Central memory CD4-positive, alpha-beta T cell (primary cell): ENCODE measurements at regions not wholly inside any gene's neighbourhood (a gene's known extent, or its start where the extent isn't known, plus 50 kb on each side); places are given as distances from the start of the nearest gene placed in this dataset.

Source experiments
- DNase-seq: peaks from one replicate; pipeline ENCODE4 v3.0.0; 2022

GRCh38 chr11:19661827-19662226 lies 50.8 kb upstream of the NAV2 start:
- no peak for DNase-seq

- DNase-seq, result no peak
Observed at GRCh38 chr11:19660076-19660475, 52.6 kb upstream of the NAV2 start.

- DNase-seq, result no peak
Observed at GRCh38 chr11:19659529-19659928, 53.1 kb upstream of the NAV2 start.

GRCh38 chr11:19658344-19658743 lies 54.3 kb upstream of the NAV2 start:
- no peak for DNase-seq

- DNase-seq, result no peak
Observed at GRCh38 chr11:19656140-19656541, 56.5 kb upstream of the NAV2 start.

- no peak for DNase-seq
Observed at GRCh38 chr11:19652623-19653375, 59.8 kb upstream of the NAV2 start.

GRCh38 chr11:19651653-19652052 lies 61.0 kb upstream of the NAV2 start:
- DNase-seq, result no peak

- no peak for DNase-seq
Observed at GRCh38 chr11:19651028-19651427, 61.6 kb upstream of the NAV2 start.

GRCh38 chr11:19650467-19650866 lies 62.2 kb upstream of the NAV2 start:
- DNase-seq, result no peak

GRCh38 chr11:19649751-19650150 lies 62.9 kb upstream of the NAV2 start:
- no peak for DNase-seq

GRCh38 chr11:19648321-19648720 lies 64.3 kb upstream of the NAV2 start:
- DNase-seq, result no peak

GRCh38 chr11:19647816-19648215 lies 64.8 kb upstream of the NAV2 start:
- no peak for DNase-seq

GRCh38 chr11:19646921-19647320 lies 65.7 kb upstream of the NAV2 start:
- no peak for DNase-seq

- DNase-seq, result no peak
Observed at GRCh38 chr11:19646308-19646707, 66.3 kb upstream of the NAV2 start.

- DNase-seq, result no peak
Observed at GRCh38 chr11:19644316-19644715, 68.3 kb upstream of the NAV2 start.

GRCh38 chr11:19642185-19643158 lies 70.2 kb upstream of the NAV2 start:
- no peak for DNase-seq

- no peak for DNase-seq
Observed at GRCh38 chr11:19639603-19640105, 73.0 kb upstream of the NAV2 start.

GRCh38 chr11:19635332-19635731 lies 77.3 kb upstream of the NAV2 start:
- DNase-seq, result no peak

GRCh38 chr11:19633276-19633675 lies 79.4 kb upstream of the NAV2 start:
- DNase-seq, result no peak

- DNase-seq, result no peak
Observed at GRCh38 chr11:19632499-19632834, 80.2 kb upstream of the NAV2 start.

GRCh38 chr11:19631712-19632498 lies 80.7 kb upstream of the NAV2 start:
- DNase-seq, result no peak

- no peak for DNase-seq
Observed at GRCh38 chr11:19628018-19628417, 84.6 kb upstream of the NAV2 start.

- no peak for DNase-seq
Observed at GRCh38 chr11:19627566-19627965, 85.1 kb upstream of the NAV2 start.
